GM19099 (cell line): ENCODE measurements at regions not wholly inside any gene's neighbourhood (a gene's known extent, or its start where the extent isn't known, plus 50 kb on each side); places are given as distances from the start of the nearest gene placed in this dataset.

ENCODE experiments used
- POLR2A ChIP-seq: IDR thresholded peaks from 3 replicates; pipeline ENCODE4 v1.6.1; 2011; ENCODE audit warnings: low read depth; ENCODE audit not compliant: insufficient read length; ENCODE audit errors: extremely low read depth

DNA sequence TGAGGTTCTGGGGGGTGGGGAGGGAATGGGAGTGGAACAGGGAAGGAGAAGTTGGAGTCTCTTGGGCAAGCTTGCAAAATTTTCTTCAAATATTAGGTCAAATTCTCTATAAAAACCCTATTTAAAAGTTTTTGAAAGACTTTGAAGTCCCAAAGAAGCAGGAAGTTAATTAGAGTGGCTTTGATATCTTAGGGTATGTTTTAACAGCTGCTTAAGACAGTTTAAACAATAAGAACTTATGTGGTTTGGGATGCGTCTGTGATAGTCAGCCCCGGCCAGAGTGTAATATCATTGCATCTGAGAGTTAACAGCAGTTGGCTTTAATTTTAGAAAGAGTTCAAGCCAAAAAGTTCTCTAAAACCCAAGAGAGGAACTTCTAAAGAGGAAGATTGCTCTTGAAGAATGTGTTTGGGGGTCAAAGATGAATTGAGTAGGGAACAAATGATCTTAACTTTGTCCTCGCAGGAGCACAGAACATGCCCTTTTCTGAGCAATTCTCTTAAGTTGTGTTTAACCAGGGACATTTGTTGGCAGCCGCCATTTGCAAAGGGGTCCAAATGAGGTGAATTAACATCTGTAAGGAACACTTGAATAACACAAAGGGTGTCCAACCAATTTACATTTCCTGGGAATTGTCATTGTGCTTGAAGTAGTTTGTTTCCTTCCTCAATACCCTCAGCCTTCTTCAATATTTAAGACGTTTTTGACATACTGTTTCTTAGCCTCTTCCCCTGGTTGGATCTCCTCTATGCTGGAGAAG, 182.4 kb downstream of the PTEN start:
- TF ChIP-seq POLR2A, result no peak

DNA sequence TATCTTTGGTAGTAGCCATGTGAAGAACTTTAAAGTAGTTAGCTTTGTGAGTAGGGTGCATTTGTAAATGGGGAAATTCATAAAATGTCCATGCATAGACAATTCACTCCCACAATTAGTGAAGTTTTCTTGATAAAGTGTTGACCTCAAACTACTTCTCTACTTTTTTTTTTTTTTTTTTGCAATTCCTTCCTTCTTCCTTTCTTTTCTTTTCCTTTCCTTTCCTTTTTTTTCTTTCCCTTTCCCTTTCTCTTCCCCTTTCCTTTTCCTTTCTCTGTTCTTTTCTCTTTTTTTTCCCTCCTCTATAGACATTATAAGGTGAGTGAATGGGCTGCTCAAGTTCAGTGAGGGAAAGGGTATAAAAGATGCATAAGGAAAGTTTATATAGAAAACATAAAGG, 184.2 kb downstream of the PTEN start:
- TF ChIP-seq POLR2A, result no peak

DNA sequence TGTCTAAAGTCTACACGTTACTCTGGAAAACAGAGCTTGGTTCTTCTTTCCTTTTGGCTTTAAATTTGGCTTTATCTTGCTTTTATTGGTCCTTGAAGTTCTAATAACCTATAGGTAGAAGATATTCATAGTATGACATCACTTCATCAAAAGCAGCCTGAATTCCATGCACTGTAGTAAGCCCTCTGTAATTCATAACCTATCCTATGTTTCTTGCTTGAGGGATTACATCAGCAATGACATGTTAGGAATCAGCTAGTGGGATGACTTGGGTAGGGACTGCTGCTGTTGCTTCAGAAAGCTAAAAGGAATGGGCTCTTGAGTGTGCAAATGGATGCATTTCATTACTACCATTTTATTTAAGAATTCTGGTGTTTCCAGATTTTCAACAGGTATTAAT, 184.9 kb downstream of the PTEN start:
- no peak for TF ChIP-seq POLR2A

DNA sequence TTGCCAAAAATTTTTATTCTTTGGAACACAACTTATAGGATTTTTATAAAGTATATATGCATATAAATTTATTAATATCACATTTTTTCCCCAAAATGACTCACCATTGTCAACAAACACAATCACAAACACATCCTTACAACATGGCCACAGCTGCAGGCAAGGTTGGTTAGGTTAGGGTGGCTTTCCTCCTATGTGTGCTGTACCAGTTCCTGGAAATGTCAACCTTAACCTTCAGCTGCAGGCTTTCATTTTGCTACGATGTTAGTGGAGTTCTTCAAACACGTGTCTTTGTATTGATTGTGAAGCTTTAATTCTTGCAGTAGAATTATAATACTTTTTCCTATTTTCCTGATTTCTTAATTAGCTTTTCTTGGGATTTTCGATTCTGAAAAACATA, 185.8 kb downstream of the PTEN start:
- no peak for TF ChIP-seq POLR2A

DNA sequence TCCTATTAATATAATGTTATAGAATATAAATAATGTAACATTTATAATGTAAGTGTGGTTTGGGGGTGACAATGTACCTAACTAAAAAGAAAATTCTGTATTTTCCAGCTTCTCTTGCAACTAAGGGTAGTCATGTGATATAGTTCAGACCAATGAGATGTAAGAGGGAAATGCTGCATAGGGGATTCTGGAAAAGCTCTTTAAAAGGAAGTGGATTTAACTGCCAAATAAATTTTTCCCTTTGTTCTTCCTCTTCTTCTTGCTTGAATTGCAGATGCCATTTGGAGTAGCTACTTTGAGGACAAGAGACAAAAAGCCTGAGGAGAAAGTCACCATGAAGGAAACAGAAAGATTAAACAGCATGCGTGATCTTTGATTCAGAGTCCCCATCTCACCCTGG, 194.3 kb downstream of the PTEN start:
- no peak for TF ChIP-seq POLR2A

DNA sequence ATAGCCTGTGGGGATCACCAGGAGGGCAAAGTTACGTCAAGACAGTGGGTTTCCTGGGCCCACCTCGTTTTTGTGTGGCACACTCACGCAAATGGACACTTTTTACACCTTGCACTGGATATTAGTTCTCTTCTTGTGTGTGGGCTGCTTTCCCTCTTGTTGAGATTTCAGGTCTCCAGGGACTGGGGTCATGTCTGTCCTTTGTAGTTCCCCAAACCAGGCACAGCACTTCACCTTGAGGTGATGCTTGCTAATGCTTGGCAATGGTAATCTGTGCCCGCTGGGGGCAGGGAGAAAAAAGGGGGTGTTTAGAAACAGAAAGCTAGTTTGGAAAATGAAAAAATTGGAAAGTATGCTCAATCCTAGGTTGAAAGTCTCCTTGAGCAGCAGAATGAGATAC, 195.3 kb downstream of the PTEN start:
- no peak for TF ChIP-seq POLR2A

DNA sequence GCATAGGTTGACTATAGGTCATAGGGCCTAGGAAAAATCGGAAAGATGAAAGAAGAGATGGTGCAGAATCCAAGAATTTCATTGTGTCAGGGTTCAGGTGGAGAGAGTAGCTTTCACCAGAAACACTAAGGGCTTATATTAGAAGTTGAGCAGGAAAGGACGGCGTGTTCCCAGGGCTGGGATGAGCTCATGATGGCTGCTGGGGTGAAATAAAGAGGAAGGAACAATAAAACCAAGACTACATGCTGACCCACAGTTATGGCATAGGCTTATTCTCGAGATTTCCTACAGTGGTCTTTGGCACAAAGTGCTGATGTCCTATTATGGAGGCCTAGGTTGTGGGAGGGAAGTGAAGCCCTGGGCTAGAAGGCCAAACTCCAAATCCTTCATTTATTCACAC, 195.8 kb downstream of the PTEN start:
- no peak for TF ChIP-seq POLR2A

DNA sequence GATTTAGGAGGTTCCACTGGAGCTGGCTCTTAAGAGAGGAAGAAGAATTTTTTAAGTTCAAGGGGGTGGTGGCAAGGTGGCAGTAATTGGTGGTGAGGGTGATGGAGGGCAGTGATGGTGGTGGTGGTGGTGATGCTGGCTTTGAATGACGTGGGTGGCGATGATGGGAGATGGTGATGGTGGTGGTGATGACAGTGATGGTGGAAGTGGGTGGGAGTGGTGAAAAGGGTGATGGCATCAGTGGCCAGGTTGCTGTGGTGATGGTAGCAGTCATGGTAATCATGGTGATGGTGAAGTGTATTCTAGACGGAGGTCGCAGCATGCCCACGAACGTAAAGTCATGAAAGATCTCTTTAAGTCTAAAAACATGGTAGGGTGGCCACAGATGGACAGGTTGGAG, 197.3 kb downstream of the PTEN start:
- no peak for TF ChIP-seq POLR2A

DNA sequence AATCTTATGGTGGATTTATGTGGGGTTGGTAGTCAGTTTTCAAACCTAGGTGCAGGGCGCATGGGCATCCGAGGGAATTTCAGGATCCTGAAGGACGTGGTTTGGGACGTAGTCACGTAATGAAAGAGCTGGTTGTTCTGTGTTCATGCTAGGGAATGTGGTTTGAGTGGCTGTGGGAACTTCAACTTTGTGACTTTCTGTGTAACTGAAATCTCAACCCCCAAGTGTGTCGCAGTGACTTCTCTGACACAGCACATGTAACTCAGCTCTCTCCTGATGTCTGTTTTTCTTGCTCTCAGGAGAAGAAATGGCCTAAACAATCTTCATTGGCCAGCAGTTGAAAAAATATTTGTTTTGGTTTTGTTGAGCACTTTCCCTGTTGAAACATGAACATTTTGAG, 199.0 kb downstream of the PTEN start:
- TF ChIP-seq POLR2A, result no peak

DNA sequence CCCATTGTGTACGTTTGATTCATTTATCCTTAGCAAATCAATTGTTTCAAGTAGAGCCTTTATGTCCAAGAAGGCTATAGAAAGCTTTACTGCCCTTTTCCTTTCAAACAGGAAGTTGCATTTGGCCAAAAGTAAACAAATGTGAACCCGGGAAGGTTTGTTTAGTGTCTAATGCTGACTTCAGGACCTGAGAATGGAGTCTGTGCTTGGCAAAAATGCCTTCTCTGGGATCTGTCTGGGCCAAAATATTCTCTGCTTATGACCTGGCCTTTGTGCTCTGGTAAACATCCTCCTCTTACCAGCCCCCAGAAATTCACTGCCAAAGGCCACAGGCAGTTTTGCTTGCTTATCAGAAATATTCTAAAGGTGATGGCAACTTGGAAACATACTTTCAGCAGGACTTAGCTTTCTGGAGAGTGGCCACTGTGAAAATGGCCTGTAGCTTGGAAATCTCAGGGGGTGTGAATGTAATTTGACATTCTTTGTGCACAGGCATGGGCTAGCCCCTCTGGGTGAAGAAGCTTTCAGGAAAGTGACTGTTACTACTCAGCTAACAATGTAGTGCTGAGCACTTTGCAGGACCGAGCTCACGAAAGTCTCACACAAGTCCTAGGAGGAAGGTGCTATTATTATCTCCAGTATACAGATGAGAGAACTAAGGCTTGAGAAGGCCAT, 199.5 kb downstream of the PTEN start:
- no peak for TF ChIP-seq POLR2A

DNA sequence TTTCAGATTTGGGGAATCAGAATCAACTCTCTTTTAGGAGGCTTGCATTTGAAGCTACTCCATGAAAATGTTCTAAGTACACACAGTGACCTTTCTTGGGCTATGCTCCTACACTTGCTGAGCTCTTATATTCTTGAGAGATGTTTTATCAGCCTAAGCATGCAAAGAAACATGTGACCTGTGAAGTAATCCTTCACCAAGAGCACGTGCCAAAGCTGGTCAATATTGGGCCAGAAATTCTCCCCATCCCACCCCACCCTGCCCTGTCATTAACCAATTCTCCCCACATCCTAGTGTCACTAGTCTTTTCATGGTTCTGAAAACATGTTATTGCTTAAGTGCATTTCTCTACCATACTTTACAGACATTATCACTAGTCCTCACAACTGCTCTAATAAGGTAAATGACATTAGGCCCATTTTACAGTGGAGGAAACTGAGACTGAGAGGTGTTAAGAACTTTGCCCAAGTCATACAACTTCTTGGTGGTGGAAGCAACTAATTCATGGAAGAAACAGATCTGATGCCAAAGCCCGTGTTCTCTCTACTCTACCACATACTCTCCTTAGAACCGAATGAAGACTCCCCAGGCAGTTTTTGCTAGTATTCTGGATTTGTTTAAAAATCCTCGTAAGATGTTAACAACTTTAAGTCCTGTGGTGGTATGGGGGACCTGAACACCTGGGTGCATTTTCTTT, 200.6 kb downstream of the PTEN start:
- no peak for TF ChIP-seq POLR2A

DNA sequence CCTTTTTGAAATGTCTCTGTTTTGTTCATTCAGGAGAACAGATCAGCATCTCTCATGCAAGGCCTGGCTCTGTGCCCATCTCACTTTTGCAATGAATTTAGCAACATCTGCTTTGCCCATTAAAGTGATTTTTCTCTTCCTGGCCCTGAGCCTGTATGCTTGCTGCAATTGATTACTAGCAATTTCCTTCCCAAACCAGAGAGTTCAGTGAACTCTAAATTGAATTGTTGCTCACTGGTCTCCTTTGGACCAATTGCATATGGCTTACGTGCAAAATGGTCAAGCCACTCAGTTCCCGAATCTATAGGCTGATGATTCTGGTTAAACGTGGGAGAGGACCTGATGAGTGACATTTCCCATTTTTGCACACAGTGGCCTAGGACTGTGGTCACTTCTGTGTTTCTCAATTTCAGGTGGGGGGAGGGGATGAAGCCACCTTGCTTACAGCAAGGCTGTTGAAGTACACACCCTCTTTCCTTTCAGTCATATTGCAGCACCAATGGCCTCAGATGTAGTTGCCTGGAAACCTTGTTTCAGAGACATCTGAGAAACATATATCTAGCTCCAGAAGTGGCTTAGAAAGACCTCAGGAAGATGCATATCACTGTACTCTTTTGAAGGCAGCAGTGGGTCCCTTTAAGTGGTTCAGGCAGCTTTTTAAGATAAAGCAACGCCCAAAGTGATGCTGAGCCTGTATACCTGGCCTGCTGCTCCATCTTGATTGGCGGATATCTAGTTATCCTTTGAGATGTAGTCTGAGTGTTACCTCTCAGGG, 201.4 kb downstream of the PTEN start:
- peak; percentile 22 for TF ChIP-seq POLR2A

DNA sequence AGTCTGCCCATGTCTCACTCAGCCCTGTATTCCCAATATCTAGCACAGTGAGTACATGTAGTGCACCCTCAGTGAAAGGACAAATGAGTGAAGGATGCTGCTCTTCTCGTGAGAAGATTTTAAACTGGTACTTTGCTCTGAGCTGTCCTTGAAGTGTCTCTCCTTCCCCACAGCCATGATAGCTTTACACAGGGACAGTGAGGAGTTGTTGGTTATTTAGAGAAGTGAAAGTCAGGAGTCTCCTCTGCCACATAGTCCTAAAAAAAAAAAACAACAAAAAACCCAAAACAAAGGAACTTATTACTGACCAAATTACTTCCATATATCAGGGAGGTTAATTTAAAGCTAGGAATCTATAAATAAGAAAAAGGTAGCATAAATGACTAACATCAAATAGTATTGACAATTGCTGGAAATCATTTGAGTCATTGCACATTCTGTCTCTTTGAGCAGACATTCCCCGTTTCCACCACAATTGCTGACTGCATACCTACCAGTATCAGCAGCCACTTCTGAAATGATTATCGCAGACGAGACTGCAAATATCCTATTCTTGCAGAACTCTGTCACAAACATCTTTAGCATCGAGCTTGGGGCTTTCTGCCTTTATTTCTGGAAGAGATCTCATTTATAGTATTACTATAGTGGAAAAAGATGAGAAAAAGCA, 202.1 kb downstream of the PTEN start:
- peak; percentile 36 for TF ChIP-seq POLR2A

DNA sequence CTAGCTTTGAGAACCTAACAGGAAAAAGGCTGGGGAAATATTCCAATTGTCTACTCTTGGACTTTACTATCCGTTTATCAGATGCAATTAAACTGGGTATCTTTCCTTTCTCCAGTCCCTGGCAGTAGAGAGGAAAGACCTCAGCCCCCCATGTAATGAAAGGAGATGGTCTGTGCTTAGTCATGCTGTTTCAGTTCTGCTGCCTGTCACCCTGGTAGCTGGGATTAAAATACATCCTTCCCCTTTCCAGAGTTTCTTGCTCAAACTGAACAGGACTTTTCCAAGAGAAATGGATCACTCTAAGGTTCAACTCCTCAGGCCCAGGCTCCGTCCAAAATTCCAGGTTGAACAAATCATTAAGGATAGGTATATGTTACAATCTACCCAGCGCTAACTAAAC, 202.9 kb downstream of the PTEN start:
- TF ChIP-seq POLR2A, result no peak

DNA sequence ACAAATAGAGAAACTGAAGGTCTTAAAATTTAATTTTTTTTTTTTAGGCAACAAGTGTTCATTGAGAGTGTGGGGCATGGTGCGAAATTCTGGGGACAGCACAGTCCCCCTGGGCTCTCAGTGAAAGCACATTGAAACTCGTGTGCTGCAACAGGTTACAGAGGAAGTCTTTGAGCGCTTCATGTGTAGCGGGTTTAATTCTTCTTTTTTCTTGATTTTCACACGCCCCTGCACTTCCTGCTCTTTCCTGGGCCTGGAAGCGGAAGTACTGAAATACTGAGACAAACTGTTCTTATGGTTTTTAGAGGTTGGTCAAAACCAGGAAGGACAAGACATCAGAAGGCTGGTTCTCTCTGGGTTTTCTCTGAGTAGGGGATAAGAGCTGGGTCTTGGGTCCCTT, 203.5 kb downstream of the PTEN start:
- TF ChIP-seq POLR2A, result no peak
